HEK293 (cell line): ENCODE measurements at regions not wholly inside any gene's neighbourhood (a gene's known extent, or its start where the extent isn't known, plus 50 kb on each side); places are given as distances from the start of the nearest gene placed in this dataset.

Source experiments
- CTCF ChIP-seq: fragments of 450-650 bp; formaldehyde crosslinking; IDR thresholded peaks from 2 replicates; pipeline ENCODE4 v1.5.1; 2016; ENCODE audit warnings: missing biosample characterization, missing genetic modification characterization
- KLF10 ChIP-seq: fragments of 450-650 bp; IDR thresholded peaks from 2 replicates; pipeline ENCODE4 v1.5.1; 2018; ENCODE audit warnings: missing biosample characterization, mild to moderate bottlenecking, missing genetic modification characterization
- OVOL3 ChIP-seq: fragments of 450-650 bp; formaldehyde crosslinking; IDR thresholded peaks from 2 replicates; pipeline ENCODE4 v1.5.1; 2016; ENCODE audit warnings: missing biosample characterization, missing genetic modification characterization
- SETDB1 ChIP-seq: IDR thresholded peaks from one replicate; pipeline ENCODE4 v1.6.1; 2017; ENCODE audit warnings: mild to moderate bottlenecking, low read length, moderate library complexity, mixed read lengths; ENCODE audit not compliant: insufficient read length
- TCF7L2 ChIP-seq: IDR thresholded peaks from 2 replicates; pipeline ENCODE4 v1.6.1; 2011; ENCODE audit warnings: low read depth, mild to moderate bottlenecking, inconsistent platforms, low read length, moderate library complexity, borderline replicate concordance
- YY1 ChIP-seq: fragments of 450-650 bp; formaldehyde crosslinking; IDR thresholded peaks from 2 replicates; pipeline ENCODE4 v1.5.1; 2018; ENCODE audit warnings: missing biosample characterization, missing genetic modification characterization
- ZFHX2 ChIP-seq: fragments of 450-650 bp; formaldehyde crosslinking; conservative IDR thresholded peaks from 2 replicates; pipeline ENCODE4 v1.5.1; 2016; ENCODE audit warnings: missing biosample characterization, missing genetic modification characterization
- ZNF132 ChIP-seq: fragments of 450-650 bp; formaldehyde crosslinking; IDR thresholded peaks from 2 replicates; pipeline ENCODE4 v1.5.1; 2017; ENCODE audit warnings: missing biosample characterization, missing genetic modification characterization, borderline replicate concordance
- ZNF274 ChIP-seq, 2 experiments: fragments of 200-500 bp in 1 of 2; fragments of 450-650 bp in 1 of 2; sonication (Bioruptor generic) in 1 of 2; formaldehyde crosslinking in 1 of 2; IDR thresholded peaks; 2 replicates each; pipeline versions ENCODE4 v1.5.1 to v1.6.1; 2014 to 2016; ENCODE audit warnings: borderline replicate concordance in 1 of 2, inconsistent platforms in 1 of 2, low read length in 1 of 2, missing biosample characterization in 1 of 2, missing genetic modification characterization in 1 of 2
- ZNF76 ChIP-seq: fragments of 450-650 bp; formaldehyde crosslinking; IDR thresholded peaks from 2 replicates; pipeline ENCODE4; 2016; ENCODE audit warnings: low read depth, missing biosample characterization, missing genetic modification characterization, borderline replicate concordance
- TF ChIP-seq, protein P1 (sequence below): fragments of 450-650 bp; formaldehyde crosslinking; IDR thresholded peaks from 2 replicates; pipeline ENCODE4 v1.5.1; 2017; ENCODE audit warnings: missing biosample characterization, missing genetic modification characterization
- TF ChIP-seq, protein P2 (sequence below): fragments of 450-650 bp; formaldehyde crosslinking; IDR thresholded peaks from 2 replicates; pipeline ENCODE4 v1.5.1; 2017; ENCODE audit warnings: missing biosample characterization, missing genetic modification characterization

GRCh38 chr1:29743931-29744330 lies 507.6 kb downstream of the PTPRU start:
- no peak for TF ChIP-seq YY1
- TF ChIP-seq CTCF (tag by site-specific recombination): no peak
- no peak for TF ChIP-seq ZNF76 (tag by site-specific recombination)
- TF ChIP-seq ZNF132: no peak
- no peak for TF ChIP-seq ZFHX2 (tag by site-specific recombination)
- TF ChIP-seq SETDB1: no peak
- no peak for TF ChIP-seq ZNF274 (IDR thresholded peaks at IDR 0.05; ENCODE audit: low read length)
- no peak for TF ChIP-seq ZNF274 (tag by site-specific recombination; IDR thresholded peaks at IDR 0.05; ENCODE audit: borderline replicate concordance)
- TF ChIP-seq, protein P1, sequence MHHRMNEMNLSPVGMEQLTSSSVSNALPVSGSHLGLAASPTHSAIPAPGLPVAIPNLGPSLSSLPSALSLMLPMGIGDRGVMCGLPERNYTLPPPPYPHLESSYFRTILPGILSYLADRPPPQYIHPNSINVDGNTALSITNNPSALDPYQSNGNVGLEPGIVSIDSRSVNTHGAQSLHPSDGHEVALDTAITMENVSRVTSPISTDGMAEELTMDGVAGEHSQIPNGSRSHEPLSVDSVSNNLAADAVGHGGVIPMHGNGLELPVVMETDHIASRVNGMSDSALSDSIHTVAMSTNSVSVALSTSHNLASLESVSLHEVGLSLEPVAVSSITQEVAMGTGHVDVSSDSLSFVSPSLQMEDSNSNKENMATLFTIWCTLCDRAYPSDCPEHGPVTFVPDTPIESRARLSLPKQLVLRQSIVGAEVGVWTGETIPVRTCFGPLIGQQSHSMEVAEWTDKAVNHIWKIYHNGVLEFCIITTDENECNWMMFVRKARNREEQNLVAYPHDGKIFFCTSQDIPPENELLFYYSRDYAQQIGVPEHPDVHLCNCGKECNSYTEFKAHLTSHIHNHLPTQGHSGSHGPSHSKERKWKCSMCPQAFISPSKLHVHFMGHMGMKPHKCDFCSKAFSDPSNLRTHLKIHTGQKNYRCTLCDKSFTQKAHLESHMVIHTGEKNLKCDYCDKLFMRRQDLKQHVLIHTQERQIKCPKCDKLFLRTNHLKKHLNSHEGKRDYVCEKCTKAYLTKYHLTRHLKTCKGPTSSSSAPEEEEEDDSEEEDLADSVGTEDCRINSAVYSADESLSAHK (tag by site-specific recombination): no peak
- no peak for TF ChIP-seq TCF7L2
- no peak for TF ChIP-seq KLF10 (tag by site-specific recombination)
- TF ChIP-seq, protein P2, sequence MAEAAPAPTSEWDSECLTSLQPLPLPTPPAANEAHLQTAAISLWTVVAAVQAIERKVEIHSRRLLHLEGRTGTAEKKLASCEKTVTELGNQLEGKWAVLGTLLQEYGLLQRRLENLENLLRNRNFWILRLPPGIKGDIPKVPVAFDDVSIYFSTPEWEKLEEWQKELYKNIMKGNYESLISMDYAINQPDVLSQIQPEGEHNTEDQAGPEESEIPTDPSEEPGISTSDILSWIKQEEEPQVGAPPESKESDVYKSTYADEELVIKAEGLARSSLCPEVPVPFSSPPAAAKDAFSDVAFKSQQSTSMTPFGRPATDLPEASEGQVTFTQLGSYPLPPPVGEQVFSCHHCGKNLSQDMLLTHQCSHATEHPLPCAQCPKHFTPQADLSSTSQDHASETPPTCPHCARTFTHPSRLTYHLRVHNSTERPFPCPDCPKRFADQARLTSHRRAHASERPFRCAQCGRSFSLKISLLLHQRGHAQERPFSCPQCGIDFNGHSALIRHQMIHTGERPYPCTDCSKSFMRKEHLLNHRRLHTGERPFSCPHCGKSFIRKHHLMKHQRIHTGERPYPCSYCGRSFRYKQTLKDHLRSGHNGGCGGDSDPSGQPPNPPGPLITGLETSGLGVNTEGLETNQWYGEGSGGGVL (tag by site-specific recombination): no peak
- no peak for TF ChIP-seq OVOL3
